GM12878 (cell line): ENCODE measurements at regions not wholly inside any gene's neighbourhood (a gene's known extent, or its start where the extent isn't known, plus 50 kb on each side); places are given as distances from the start of the nearest gene placed in this dataset.

Experiments
- GATAD2B ChIP-seq: fragments of 450-650 bp; conservative IDR thresholded peaks from 2 replicates; pipeline ENCODE4 v1.6.1; 2017; ENCODE audit warnings: low read depth, mild to moderate bottlenecking, moderate library complexity
- HDAC6 ChIP-seq: fragments of 200-600 bp; sonication (generic); IDR thresholded peaks from one replicate; pipeline ENCODE4 v1.8.0; 2017; ENCODE audit warnings: antibody characterized with exemption; ENCODE audit not compliant: unreplicated experiment
- TCF7 ChIP-seq: IDR thresholded peaks from 2 replicates; pipeline ENCODE4 v1.6.1; 2014; ENCODE audit warnings: antibody characterized with exemption, borderline replicate concordance

GRCh38 chr16:55059146-55059545 is 128.5 kb downstream of the IRX5 start:
- TF ChIP-seq HDAC6: no peak
- no peak for TF ChIP-seq TCF7
- TF ChIP-seq GATAD2B: no peak
